ENCODE measurements at regions not wholly inside any gene's neighbourhood (a gene's known extent, or its start where the extent isn't known, plus 50 kb on each side); places are given as distances from the start of the nearest gene placed in this dataset.
"Not testable (repeated sequence)": the region's sequence is repeated elsewhere in the genome, so short reads cannot be mapped to it uniquely, and the experiment has no call there.

GRCh38 chr20:22851679-22852346 is 183.3 kb upstream of the SSTR4 start:
- DNase-seq (ENCODE audit: low read depth) = not testable (repeated sequence)

DNA sequence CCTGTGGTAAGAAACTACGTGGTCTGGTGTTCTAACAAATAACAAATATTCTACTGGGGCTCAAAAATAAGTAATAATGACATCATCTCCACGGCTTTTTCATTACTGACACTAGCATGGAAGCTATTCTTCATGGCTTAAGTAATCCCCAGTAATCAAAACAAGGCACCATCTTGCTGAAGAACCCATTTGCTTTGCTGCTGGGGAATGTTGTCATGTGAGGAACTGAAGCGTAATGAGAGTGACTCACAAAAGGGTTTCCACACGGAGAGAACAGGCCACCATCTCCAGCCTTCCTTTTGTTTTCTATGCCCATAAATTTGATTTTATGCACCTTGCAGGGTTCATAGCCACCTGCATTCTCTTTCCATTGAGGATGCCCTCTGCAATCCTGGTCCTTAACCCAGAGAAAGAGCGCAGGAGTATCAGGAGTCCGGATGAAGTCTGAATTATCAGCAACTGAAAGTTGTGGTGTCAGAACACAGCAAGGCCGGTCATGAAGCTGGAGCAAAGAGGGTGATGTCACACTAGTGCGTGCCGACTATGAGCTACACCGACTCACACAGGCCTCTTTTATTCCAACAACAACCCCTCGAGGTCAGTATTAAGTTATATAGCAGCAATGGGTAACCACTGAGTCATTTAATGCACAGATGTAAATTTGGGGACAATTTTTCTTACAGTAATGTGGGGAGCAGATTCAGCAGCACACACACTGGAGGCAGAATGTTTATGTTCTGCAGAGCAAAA is 173.7 kb upstream of the SSTR4 start:
- no peak for DNase-seq (ENCODE audit: low read depth)

DNA sequence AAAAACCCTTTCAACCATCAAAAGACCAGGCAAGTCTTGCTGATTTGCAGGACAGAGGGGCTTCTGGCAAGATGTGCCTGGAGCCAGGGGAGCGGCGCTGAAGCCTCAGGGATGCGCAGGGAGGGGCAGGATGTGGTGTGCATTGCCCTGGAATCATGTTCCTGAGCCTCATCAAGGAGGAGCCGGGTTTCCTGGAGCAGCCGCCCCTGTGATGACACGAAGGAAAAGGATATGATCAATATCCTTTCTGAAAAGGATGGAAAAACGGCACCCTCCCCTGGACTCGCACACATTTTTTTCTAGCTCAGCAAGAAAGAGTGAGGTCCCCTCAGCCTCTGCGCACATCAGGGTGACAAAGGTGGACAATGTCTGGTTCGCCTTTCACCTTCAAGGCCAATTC is 173.1 kb upstream of the SSTR4 start:
- no peak for DNase-seq (ENCODE audit: low read depth)

DNA sequence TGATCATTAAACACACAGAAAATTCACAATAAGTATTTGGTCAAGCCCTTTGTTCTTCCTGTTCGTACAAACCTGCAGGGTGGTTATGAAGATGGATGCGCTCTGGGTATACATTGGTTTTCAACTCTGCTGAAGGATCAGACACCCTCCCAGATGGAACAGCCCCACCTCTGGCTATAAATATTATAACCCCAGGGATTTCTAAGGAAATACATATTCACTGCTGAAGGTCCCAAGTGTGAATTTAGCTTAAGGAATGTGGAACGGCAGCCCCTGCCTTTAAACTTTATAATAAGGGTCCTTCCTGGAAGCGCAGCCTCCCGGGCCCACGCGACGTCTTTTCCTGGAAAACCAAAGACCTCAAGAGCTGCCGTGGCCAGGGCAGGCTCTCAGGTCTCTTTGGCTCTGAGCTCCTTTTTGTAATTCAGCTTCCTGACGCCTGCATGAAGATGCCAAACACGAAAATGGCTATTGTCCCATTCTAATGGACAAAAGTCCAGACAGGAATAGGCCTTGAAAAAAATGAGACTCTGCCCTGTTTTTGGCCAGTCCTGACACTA is 172.4 kb upstream of the SSTR4 start:
- DNase-seq (ENCODE audit: low read depth) = no peak

DNA sequence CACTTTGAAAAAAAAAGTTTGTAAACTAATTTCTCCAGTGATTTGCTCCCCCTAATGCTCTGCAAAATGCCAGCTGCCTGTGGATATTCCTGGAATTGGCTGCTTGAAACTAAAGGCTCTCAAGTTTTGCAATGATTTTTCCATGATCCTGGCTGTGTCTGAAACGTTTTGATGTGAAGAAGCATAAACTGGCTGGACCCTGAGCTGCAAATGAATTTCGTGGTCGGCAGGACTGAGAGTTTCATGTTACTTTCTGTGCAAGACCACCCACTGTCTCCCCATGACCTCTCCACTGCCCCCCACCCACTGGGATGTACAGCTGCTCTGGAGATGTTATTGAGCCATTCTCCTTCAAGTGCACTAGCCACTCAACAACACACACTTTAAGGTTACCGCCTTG is 171.3 kb upstream of the SSTR4 start:
- no peak for DNase-seq (ENCODE audit: low read depth)

DNA sequence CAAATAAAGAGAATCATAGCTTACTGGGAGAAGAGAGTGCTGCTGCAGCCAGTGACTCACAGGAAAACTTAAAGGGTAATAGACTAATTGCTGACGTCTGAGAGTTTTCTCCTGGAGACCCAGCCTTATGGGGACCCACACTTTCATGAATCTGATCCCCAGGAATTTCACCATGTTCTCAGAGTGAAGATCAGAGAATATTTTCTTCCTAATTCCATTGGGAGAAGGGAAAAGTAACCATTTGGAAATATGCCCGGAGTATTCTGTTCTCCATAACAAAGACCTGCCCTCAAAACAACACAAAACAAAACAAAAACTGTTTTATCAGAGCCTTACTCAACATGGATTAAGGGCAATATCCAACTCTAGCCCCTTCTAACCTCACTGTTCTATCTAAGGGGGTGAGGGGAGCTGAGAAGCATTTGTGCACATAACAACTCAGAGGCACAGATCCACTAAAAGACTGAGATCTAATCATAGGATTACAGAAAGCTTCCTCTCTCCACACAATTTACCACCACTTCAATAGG is 168.2 kb upstream of the SSTR4 start:
- no peak for DNase-seq (ENCODE audit: low read depth)

GRCh38 chr20:22878166-22878565 is 156.9 kb upstream of the SSTR4 start:
- DNase-seq (ENCODE audit: low read depth) = no peak

- no peak for DNase-seq (ENCODE audit: low read depth)
These were observed 154.8 kb upstream of the SSTR4 start for GRCh38 chr20:22880277-22880676.

GRCh38 chr20:22887796-22888195 is 147.3 kb upstream of the SSTR4 start:
- no peak for DNase-seq (ENCODE audit: low read depth)

GRCh38 chr20:22890594-22891300 is 144.4 kb upstream of the SSTR4 start:
- DNase-seq (ENCODE audit: low read depth) = no peak

DNA sequence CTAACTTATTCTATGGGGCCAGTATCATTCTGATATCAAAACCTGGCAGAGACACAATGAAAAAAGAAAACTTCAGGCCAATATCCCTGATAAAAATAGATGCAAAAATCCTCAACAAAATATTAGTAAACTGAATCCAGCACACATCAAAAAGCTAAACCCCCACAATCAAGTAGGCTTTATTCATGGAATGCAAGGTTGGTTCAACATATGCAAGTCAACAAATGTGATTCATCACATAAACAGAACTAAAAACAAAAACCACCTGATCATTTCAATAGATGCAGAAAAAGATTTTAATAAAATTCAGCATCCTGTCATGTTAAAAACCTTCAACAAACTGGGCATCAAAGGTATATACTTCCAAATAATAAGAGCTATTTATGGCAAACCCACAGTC is 133.9 kb upstream of the SSTR4 start:
- DNase-seq (ENCODE audit: low read depth) = no peak

- DNase-seq (ENCODE audit: low read depth) = no peak
These were observed 133.2 kb upstream of the SSTR4 start for GRCh38 chr20:22901921-22902320.

DNA sequence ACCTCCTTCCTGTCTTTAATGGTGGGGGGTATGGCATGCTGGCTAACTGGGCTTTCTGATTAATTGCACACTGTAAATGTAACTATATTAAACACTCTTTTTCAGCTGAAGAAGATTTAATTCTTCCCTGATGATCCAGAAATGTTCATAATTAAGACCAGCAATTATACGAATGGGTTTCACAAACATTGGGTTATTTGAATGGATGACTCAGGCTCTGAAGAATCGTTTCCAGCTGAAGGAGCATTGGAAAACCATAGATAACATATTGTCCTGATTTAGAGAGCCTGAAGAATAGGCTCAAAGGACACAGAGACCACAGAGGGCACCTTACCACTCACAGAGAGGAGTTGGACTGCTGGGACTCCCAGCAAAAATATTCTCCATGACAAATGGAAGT is 130.7 kb upstream of the SSTR4 start:
- no peak for DNase-seq (ENCODE audit: low read depth)

DNA sequence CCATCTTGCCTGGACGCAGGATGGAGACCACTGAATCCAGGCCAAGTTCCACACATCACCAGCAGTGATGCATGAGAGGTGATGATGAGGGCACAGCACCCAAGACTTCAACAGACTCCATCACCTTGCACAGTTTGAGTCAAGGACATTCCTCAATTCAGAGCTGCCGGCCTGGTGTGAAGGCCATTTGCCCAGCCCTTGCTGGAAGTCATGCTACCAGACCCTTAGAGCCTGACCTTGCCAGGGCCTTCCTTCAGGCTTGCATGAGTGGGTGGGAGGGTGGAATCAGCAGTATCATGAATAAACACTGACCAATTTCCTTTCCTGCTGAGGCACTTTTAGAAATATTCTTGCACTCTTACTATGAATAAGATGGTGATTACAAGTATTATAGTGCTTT is 130.2 kb upstream of the SSTR4 start:
- no peak for DNase-seq (ENCODE audit: low read depth)

- no peak for DNase-seq (ENCODE audit: low read depth)
These were observed 129.5 kb upstream of the SSTR4 start for GRCh38 chr20:22905658-22906057.

DNA sequence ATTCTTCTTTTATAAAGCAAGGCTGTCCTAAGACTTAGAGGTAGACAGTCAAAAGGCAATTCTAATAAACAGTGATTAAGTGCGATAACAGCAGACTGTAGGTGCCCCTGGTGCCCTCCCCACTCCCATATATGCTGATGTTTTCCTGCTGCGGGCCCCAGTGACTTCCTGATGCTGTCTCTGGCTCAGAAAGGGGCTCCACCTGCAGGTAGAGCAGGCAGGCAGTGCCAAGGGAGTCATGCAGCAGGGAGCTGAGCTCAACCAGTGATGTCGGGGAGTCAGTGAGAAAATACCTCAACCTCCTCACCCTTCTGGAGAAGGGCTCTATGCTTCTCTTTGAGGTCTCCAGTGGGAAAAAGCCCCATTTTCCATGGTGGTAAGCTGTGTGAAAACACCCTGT is 126.7 kb upstream of the SSTR4 start:
- DNase-seq (ENCODE audit: low read depth) = no peak

DNA sequence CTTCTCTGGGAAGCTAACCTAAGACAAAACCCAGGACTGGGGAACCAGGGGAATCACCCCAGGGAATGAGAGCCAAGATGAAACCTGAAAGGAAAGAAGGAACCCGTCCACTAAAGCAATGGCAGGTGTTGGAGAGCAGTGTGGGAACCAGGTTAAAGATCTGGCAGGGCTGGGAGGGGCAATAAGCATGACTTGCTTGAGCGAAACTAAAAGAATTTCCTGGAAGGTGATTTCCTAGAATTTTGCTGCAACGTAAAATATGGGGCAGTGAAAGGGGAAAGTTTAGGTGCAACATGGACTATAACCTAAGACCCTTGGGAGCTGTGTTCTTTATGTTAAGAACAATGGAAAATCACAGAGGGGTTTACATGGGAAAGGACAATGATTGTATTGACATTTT is 126.2 kb upstream of the SSTR4 start:
- DNase-seq (ENCODE audit: low read depth) = no peak

DNA sequence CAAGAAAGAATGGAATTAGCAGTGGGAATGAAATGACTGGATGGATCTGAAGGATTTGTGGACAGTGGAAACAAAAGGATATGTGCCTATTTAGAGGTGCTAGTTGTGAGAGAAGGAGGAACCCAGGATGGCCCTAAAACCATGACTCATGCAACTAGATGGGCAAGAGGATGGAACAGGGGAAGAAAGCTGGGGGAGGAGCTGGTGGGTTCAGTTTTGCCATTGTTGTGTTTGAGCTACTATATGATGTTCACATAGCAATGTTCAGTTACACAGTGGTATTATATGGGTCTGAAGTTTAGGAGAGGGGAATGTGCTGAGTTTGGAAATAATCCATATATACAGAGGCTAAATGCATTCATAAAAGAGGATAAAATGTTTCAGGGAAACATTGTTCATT is 125.7 kb upstream of the SSTR4 start:
- no peak for DNase-seq (ENCODE audit: low read depth)

DNA sequence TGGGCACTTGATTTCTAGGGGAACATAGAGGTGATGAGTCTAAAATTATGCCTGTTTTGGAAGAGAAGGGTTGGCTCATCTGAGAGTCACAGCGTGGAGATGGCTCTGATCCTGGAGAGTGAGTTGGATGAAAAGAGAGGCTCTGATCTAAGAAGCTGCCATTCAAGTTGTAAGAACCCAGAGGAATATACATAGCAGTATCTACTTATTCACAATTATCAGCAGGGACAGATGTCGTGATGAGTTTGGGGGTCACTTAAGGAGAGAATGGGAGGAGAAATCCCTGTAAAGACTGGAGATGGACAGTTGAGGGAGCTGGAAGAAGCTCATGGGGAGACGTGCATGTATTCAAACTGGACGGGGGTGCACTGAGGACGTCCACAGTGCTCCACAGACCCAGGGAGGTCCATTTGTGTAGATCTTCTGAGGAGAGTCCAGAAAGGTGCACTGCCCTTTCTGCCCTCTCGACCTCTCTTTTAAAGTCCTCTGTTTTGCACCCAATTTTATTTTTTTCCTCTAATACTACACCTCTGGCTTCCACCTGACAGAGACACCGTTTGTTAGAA is 124.7 kb upstream of the SSTR4 start:
- DNase-seq (ENCODE audit: low read depth) = no peak

DNA sequence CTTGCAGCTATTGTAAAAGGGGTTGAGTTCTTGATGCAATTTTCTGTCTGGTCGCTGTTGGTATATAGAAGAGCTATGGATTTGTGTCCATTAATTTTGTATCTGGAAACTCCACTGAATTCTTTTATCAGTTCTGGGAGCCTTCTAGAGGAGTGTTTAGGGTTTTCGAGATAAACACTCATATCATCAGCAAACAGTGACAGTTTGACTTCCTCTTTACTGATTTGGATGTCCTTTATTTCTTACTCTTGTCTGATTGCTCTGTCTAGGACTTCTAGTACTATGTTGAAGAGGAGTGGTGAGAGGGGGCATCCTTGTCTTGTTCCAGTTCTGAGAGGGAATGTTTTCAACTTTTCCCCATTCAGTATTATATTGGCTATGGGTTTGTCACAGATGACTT is 120.8 kb upstream of the SSTR4 start:
- no peak for DNase-seq (ENCODE audit: low read depth)

- no peak for DNase-seq (ENCODE audit: low read depth)
These were observed 119.6 kb upstream of the SSTR4 start for GRCh38 chr20:22915512-22915911.

All from stimulated activated CD4-positive, alpha-beta T cell treated with anti-CD3 and anti-CD28 coated beads, Interleukin-2, amount 100 ng/mL, for 4 hours (primary cell).